C4-2B (cell line): ENCODE measurements at regions not wholly inside any gene's neighbourhood (a gene's known extent, or its start where the extent isn't known, plus 50 kb on each side); places are given as distances from the start of the nearest gene placed in this dataset.

Experiments
- H3K27ac ChIP-seq: fragments of 450-650 bp; 2 replicates; pipeline ENCODE4 v1.5.1; 2017
- CTCF ChIP-seq: fragments of 450-650 bp; conservative IDR thresholded peaks from 2 replicates; pipeline ENCODE4 v1.5.1; 2017; ENCODE audit warnings: mild to moderate bottlenecking
- ZFX ChIP-seq: fragments of 450-650 bp; IDR thresholded peaks from 2 replicates; pipeline ENCODE4 v1.6.1; 2017

GRCh38 chr7:108735814-108736213 is 166.1 kb downstream of the DNAJB9 start:
- no peak overlapping the region for H3K27ac ChIP-seq
- TF ChIP-seq ZFX (no peak), CTCF (no peak)

- no peak for TF ChIP-seq CTCF
- no peak overlapping the region for H3K27ac ChIP-seq
Observed at GRCh38 chr7:108736221-108736891, 166.7 kb downstream of the DNAJB9 start.

- no peak overlapping the region for H3K27ac ChIP-seq
- no peak for TF ChIP-seq ZFX
- TF ChIP-seq CTCF = no peak
Observed at GRCh38 chr7:108770981-108771745, 201.5 kb downstream of the DNAJB9 start.

GRCh38 chr7:108771853-108772252 is 202.2 kb downstream of the DNAJB9 start:
- TF ChIP-seq ZFX (no peak), CTCF (no peak)
- no peak overlapping the region for H3K27ac ChIP-seq

- no peak for TF ChIP-seq CTCF
- no peak for TF ChIP-seq ZFX
- no peak overlapping the region for H3K27ac ChIP-seq
Observed at GRCh38 chr7:108777966-108778365, 208.3 kb downstream of the DNAJB9 start.

- no peak for TF ChIP-seq ZFX
- TF ChIP-seq CTCF = no peak
- no peak overlapping the region for H3K27ac ChIP-seq
Observed at GRCh38 chr7:108789451-108789850, 219.8 kb downstream of the DNAJB9 start.

- TF ChIP-seq ZFX = no peak
- no peak for TF ChIP-seq CTCF
- no peak overlapping the region for H3K27ac ChIP-seq
Observed at GRCh38 chr7:108794466-108794865, 224.8 kb downstream of the DNAJB9 start.
